GM23248 (cell line): ENCODE measurements at regions not wholly inside any gene's neighbourhood (a gene's known extent, or its start where the extent isn't known, plus 50 kb on each side); places are given as distances from the start of the nearest gene placed in this dataset.

ENCODE experiments used
- DNase-seq: peaks from one replicate; pipeline ENCODE4 v3.0.0-alpha.2; 2015
- H2AFZ ChIP-seq: fragments of 200-600 bp; sonication (generic); 2 replicates; pipeline ENCODE4 v1.6.1; 2016; ENCODE audit warnings: antibody characterized with exemption
- H3F3A ChIP-seq: fragments of 200-600 bp; sonication (generic); 2 replicates; pipeline ENCODE4 v1.6.1; 2016; ENCODE audit warnings: mild to moderate bottlenecking, antibody characterized with exemption, mixed run types; ENCODE audit not compliant: insufficient read depth
- H3K27ac ChIP-seq: fragments of 200-600 bp; sonication (generic); 2 replicates; pipeline ENCODE4 v1.5.1; 2016; ENCODE audit warnings: mild to moderate bottlenecking
- H3K27me3 ChIP-seq: fragments of 200-600 bp; sonication (generic); replicated peaks from 2 replicates; pipeline ENCODE4 v1.6.1; 2016; ENCODE audit warnings: mild to moderate bottlenecking; ENCODE audit not compliant: insufficient read depth
- H3K36me3 ChIP-seq: fragments of 200-600 bp; sonication (generic); 2 replicates; pipeline ENCODE4 v1.6.1; 2016; ENCODE audit warnings: low read depth, mild to moderate bottlenecking
- H3K4me1 ChIP-seq: fragments of 200-600 bp; sonication (generic); 2 replicates; pipeline ENCODE4 v1.6.1; 2016; ENCODE audit warnings: mild to moderate bottlenecking; ENCODE audit not compliant: insufficient read depth
- H3K4me2 ChIP-seq: fragments of 200-600 bp; sonication (generic); one replicate; pipeline ENCODE4 v1.6.1; 2016; ENCODE audit warnings: mild to moderate bottlenecking; ENCODE audit not compliant: unreplicated experiment
- H3K4me3 ChIP-seq: fragments of 200-600 bp; sonication (generic); 2 replicates; pipeline ENCODE4 v1.5.1; 2016; ENCODE audit warnings: mild to moderate bottlenecking
- H3K79me2 ChIP-seq: fragments of 200-600 bp; sonication (generic); 2 replicates; pipeline ENCODE4 v1.6.1; 2016; ENCODE audit warnings: mild to moderate bottlenecking; ENCODE audit not compliant: insufficient read depth
- H3K9ac ChIP-seq: fragments of 200-600 bp; sonication (generic); 2 replicates; pipeline ENCODE4 v1.6.1; 2016; ENCODE audit warnings: mild to moderate bottlenecking
- H3K9me2 ChIP-seq: fragments of 200-600 bp; sonication (generic); 2 replicates; pipeline ENCODE4 v1.6.1; 2016; ENCODE audit warnings: mixed run types, mild to moderate bottlenecking, moderate library complexity; ENCODE audit not compliant: insufficient read depth
- H3K9me3 ChIP-seq: fragments of 200-600 bp; sonication (generic); one replicate; pipeline ENCODE4 v1.6.1; 2017; ENCODE audit warnings: low read depth
- H4K20me1 ChIP-seq: fragments of 200-600 bp; sonication (generic); 2 replicates; pipeline ENCODE4 v1.6.0; 2016; ENCODE audit not compliant: insufficient read depth
- EZH2 ChIP-seq: fragments of 200-600 bp; sonication (generic); IDR thresholded peaks from 2 replicates; pipeline ENCODE4 v1.6.1; 2018; ENCODE audit warnings: antibody characterized with exemption, mild to moderate bottlenecking; ENCODE audit not compliant: insufficient read depth, poor library complexity, severe bottlenecking
- EZH2phosphoT487 ChIP-seq: fragments of 200-600 bp; sonication (generic); IDR thresholded peaks from 2 replicates; pipeline ENCODE4 v1.6.1; 2018; ENCODE audit warnings: antibody characterized with exemption, moderate library complexity, mild to moderate bottlenecking, low read depth; ENCODE audit not compliant: insufficient read depth
- WGBS, 2 experiments: methylation state at CpG; one replicate each; pipeline ENCODE4 v1.1.6; 2015 to 2017; ENCODE audit warnings: low lambda C conversion rate in 2 of 2, low coverage in 1 of 2; ENCODE audit errors: missing lambda C conversion rate in 2 of 2; 5-methylcytosine and 5-hydroxymethylcytosine counted together
- in situ Hi-C: fragments of 300-500 bp; cut with MboI; formaldehyde crosslinking; loops from 2 replicates; pipeline ENCODE4 v1.15.0; 2020

DNA sequence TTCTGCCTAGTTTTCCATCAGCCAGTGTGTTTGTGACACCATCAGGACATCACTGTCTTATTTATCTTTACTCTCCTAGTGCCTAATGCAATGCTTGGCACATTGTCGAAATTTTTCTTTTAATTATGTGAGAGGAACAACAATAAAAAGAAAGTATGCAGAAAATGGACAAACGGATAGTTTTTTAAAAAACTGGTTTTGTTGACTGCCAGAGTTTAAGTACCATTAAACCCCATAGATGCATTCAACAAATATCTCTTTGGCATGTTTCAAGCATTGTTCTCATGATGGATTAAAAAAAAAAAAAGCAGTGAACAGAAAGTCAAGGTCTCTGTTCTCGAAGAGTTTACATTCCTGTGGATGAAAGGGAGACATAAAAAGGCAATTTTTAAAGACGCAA is 398.4 kb downstream of the PPP3CA start:
- WGBS, 2 experiments: 58 to 60% methylated on average over 4 of the region's 4 CpGs
- TF ChIP-seq EZH2phosphoT487: no peak
- no peak for TF ChIP-seq EZH2
- H3K9me2 ChIP-seq: no peaks in the 10 kb centered on the region
- H3K27me3 ChIP-seq: peaks cover 10% of the 10 kb centered on the region; the same call in 1 of the 2 replicates
- no peaks in the 10 kb centered on the region for H3K79me2 ChIP-seq
- no peaks in the 10 kb centered on the region for H4K20me1 ChIP-seq
- no peak for DNase-seq
- no peak overlapping the region for H3K9ac ChIP-seq
- in situ Hi-C loops: no loop called here
- H3F3A ChIP-seq: peaks cover 10% of the 10 kb centered on the region
- no peak overlapping the region for H3K27ac ChIP-seq
- no peak overlapping the region for H3K4me3 ChIP-seq
- no peak overlapping the region for H3K4me2 ChIP-seq
- no peaks in the 10 kb centered on the region for H3K9me3 ChIP-seq
- H3K36me3 ChIP-seq: no peaks in the 10 kb centered on the region
- no peaks in the 10 kb centered on the region for H3K4me1 ChIP-seq
- H2AFZ ChIP-seq: no peak overlapping the region

DNA sequence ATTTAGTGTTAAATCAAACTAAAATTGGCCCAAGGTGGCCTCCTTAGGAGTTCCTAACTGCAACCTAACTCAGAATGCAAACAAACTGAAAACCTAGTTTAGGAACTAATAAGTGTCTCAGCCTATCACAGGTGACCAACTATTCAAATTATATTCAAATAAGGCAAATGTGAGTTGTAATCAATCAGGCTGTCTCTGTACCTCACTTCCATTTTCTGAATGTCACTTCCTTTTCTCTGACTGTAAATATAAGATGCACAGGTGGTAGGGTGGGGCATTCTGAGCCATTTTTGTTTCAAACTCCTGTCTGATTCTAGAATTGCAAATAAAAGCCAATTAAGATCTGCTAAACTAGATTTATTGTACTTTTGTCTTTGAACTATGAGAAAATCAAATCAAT is 401.5 kb downstream of the PPP3CA start:
- in situ Hi-C loops: no loop called here
- Histone ChIP-seq H3K9me3 (no peaks in the 10 kb centered on the region), H3K4me3 (no peak overlapping the region), H4K20me1 (no peaks in the 10 kb centered on the region), H3K4me2 (no peak overlapping the region), H3F3A (peaks cover 10% of the 10 kb centered on the region), H3K27me3 (no peaks in the 10 kb centered on the region), H3K27ac (no peak overlapping the region), H3K9ac (no peak overlapping the region), H2AFZ (no peak overlapping the region), H3K79me2 (no peaks in the 10 kb centered on the region), H3K4me1 (no peaks in the 10 kb centered on the region), H3K9me2 (no peaks in the 10 kb centered on the region), H3K36me3 (no peaks in the 10 kb centered on the region)
- no peak for DNase-seq
- TF ChIP-seq EZH2: no peak
- TF ChIP-seq EZH2phosphoT487: no peak

DNA sequence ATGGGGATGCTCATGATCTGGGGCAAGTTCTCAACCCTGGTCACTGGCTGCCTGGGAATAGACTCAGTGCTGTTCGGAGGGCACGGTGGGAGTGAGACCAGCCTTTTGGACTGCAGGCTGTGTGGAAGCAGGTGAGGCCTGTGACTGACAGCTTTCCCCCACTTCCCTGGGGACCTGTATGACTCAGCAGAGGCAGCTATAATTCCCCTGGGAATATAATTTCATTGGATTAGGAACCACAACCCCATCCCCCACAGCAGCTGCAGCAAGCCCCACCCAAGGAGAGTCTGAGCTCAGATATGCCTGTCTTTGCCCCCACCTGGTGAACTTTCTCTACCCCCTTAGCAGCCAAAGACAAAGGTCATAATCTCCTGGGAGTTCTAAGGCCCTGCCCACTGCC is 408.6 kb downstream of the PPP3CA start:
- Histone ChIP-seq H2AFZ (no peak overlapping the region), H3F3A (no peaks in the 10 kb centered on the region), H3K4me3 (no peak overlapping the region), H3K9me3 (no peaks in the 10 kb centered on the region), H3K79me2 (no peaks in the 10 kb centered on the region), H3K9me2 (no peaks in the 10 kb centered on the region), H3K4me2 (no peak overlapping the region), H3K27me3 (no peaks in the 10 kb centered on the region), H3K36me3 (no peaks in the 10 kb centered on the region), H3K9ac (no peak overlapping the region), H4K20me1 (no peaks in the 10 kb centered on the region), H3K27ac (no peak overlapping the region), H3K4me1 (peaks cover 3% of the 10 kb centered on the region; the same call in 1 of the 2 replicates)
- WGBS, 2 experiments: 98 to 100% methylated on average over 2 of the region's 2 CpGs
- in situ Hi-C loops: no loop called here
- no peak for DNase-seq
- TF ChIP-seq EZH2 (no peak), EZH2phosphoT487 (no peak)

DNA sequence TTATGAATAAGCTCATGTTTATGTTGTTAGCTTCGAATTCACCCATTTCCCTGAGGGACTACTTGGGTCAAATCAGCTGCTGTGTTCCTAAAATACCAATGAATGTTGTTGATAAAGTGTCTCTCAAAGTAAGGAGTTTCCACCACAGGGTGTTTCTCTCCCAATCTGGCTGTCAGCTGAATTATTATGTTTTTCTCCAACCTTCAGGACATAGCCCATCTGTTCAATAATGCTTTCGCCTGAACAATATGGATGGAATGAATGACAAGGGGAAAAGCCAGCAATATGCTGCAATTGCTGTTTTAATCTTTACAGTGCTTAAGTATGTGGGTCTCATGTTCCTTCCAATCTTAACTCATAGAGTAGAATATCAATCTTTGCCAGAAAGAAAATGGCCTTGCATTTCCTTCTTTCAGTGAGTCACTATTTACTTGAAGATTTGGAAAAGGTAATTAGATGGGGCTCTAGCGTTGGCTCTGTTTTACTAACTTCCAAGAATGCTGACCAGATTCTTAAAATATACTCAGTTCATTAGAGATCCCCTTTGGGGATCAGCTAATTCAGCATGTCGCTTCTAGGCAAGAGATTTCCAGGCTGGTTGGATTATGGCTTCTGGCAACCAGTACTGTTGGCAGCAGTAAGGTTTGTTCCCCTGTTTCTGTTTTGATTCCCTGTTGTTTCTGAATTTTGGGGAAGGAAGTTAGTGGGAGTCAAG is 410.5 kb downstream of the PPP3CA start:
- H3K36me3 ChIP-seq: no peaks in the 10 kb centered on the region
- 43 to 46% methylated on average over 4 of the region's 4 CpGs for WGBS, 2 experiments
- in situ Hi-C loops: no loop called here
- peaks cover 14% of the 10 kb centered on the region for H3K4me1 ChIP-seq
- no peak overlapping the region for H2AFZ ChIP-seq
- H3K9ac ChIP-seq: no peak overlapping the region
- H3K9me3 ChIP-seq: no peaks in the 10 kb centered on the region
- H3K9me2 ChIP-seq: no peaks in the 10 kb centered on the region
- no peak for DNase-seq
- no peaks in the 10 kb centered on the region for H3K27me3 ChIP-seq
- H3K79me2 ChIP-seq: no peaks in the 10 kb centered on the region
- no peaks in the 10 kb centered on the region for H4K20me1 ChIP-seq
- no peaks in the 10 kb centered on the region for H3F3A ChIP-seq
- no peak overlapping the region for H3K4me3 ChIP-seq
- no peak overlapping the region for H3K27ac ChIP-seq
- TF ChIP-seq EZH2: no peak
- no peak overlapping the region for H3K4me2 ChIP-seq

DNA sequence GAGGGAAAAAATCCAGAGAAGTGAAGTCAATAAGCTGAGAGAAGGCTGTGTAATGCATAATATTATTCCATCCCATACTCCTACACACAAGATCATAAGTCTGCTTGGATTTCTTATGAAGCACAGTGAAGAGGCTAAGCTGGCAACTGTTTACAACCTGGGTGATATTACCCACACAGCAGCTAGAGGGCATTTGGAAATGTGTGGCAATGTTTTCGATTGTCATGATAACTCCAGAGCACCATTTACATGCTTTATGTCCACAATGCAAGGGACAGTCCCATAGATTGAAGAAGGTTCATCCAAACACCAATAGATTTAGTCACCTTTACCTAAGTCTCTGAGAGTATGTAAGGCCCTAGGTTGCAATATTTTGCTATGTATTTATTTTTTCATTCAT is 412.2 kb downstream of the PPP3CA start:
- Histone ChIP-seq H3K27ac (no peak overlapping the region), H3K4me1 (peaks cover 14% of the 10 kb centered on the region), H3K36me3 (no peaks in the 10 kb centered on the region), H2AFZ (no peak overlapping the region), H3K9me3 (no peaks in the 10 kb centered on the region), H3K4me2 (no peak overlapping the region), H3K79me2 (no peaks in the 10 kb centered on the region), H3K4me3 (no peak overlapping the region), H3F3A (no peaks in the 10 kb centered on the region), H3K9ac (no peak overlapping the region), H3K27me3 (no peaks in the 10 kb centered on the region), H4K20me1 (no peaks in the 10 kb centered on the region), H3K9me2 (no peaks in the 10 kb centered on the region)
- in situ Hi-C loops: no loop called here
- 88 to 96% methylated on average over 1 of the region's 1 CpG for WGBS, 2 experiments
- TF ChIP-seq EZH2: no peak
- TF ChIP-seq EZH2phosphoT487: no peak
- peak; percentile 19 for DNase-seq
